GM19324 (cell line): ENCODE measurements at regions not wholly inside any gene's neighbourhood (a gene's known extent, or its start where the extent isn't known, plus 50 kb on each side); places are given as distances from the start of the nearest gene placed in this dataset.

Experiments
- ATAC-seq: cut with Tn5 transposase; IDR thresholded peaks from one replicate; pipeline ENCODE4 v1.9.1; 2021; ENCODE audit warnings: mild to moderate bottlenecking, moderate library complexity; ENCODE audit not compliant: unreplicated experiment, low FRiP score

GRCh38 chr14:86897224-86897623 lies 1095.8 kb downstream of the GALC start:
- ATAC-seq: no peak

- ATAC-seq: no peak
These were observed 1096.3 kb downstream of the GALC start for GRCh38 chr14:86896701-86897100.

GRCh38 chr14:86892152-86892956 lies 1100.6 kb downstream of the GALC start:
- no peak for ATAC-seq

GRCh38 chr14:86885280-86885679 lies 1107.7 kb downstream of the GALC start:
- no peak for ATAC-seq

GRCh38 chr14:86884498-86884897 lies 1108.5 kb downstream of the GALC start:
- ATAC-seq: no peak

- no peak for ATAC-seq
These were observed 1110.2 kb downstream of the GALC start for GRCh38 chr14:86882818-86883217.

GRCh38 chr14:86865934-86866333 lies 1127.0 kb downstream of the GALC start:
- no peak for ATAC-seq

- ATAC-seq: no peak
These were observed 1134.4 kb downstream of the GALC start for GRCh38 chr14:86858591-86858990.

GRCh38 chr14:86858031-86858430 lies 1135.0 kb downstream of the GALC start:
- no peak for ATAC-seq

GRCh38 chr14:86852530-86852929 lies 1140.5 kb downstream of the GALC start:
- no peak for ATAC-seq

GRCh38 chr14:86847140-86847539 lies 1145.8 kb downstream of the GALC start:
- no peak for ATAC-seq

GRCh38 chr14:86838363-86838762 lies 1154.6 kb downstream of the GALC start:
- no peak for ATAC-seq

GRCh38 chr14:86826661-86827060 lies 1166.3 kb downstream of the GALC start:
- ATAC-seq: no peak

GRCh38 chr14:86824167-86824566 lies 1168.8 kb downstream of the GALC start:
- ATAC-seq: no peak

GRCh38 chr14:86823581-86823980 lies 1169.4 kb downstream of the GALC start:
- no peak for ATAC-seq

GRCh38 chr14:86815341-86815740 lies 1177.6 kb downstream of the GALC start:
- ATAC-seq: no peak

- ATAC-seq: no peak
These were observed 1190.3 kb downstream of the GALC start for GRCh38 chr14:86802726-86803125.

GRCh38 chr14:86799244-86799647 lies 1193.7 kb downstream of the GALC start:
- no peak for ATAC-seq

GRCh38 chr14:86798330-86798729 lies 1194.7 kb downstream of the GALC start:
- no peak for ATAC-seq

GRCh38 chr14:86797075-86797351 lies 1196.0 kb downstream of the GALC start:
- ATAC-seq: no peak

GRCh38 chr14:86796221-86797074 lies 1196.5 kb downstream of the GALC start:
- ATAC-seq: no peak

- no peak for ATAC-seq
These were observed 1198.3 kb downstream of the GALC start for GRCh38 chr14:86794689-86795088.
